Esophagus muscularis mucosa (tissue), 4 donors: ENCODE measurements at regions not wholly inside any gene's neighbourhood (a gene's known extent, or its start where the extent isn't known, plus 50 kb on each side); places are given as distances from the start of the nearest gene placed in this dataset.
"Not testable (repeated sequence)": the region's sequence is repeated elsewhere in the genome, so short reads cannot be mapped to it uniquely, and the experiment has no call there.

ENCODE experiments used
- DNase-seq: peaks from one replicate; pipeline ENCODE4 v3.0.0-alpha.2; 2017; ENCODE audit errors: extremely low spot score
- H3K27ac ChIP-seq, 4 donors: fragments of 200-600 bp; sonication (generic); replicated peaks in 1 of 4; 1 replicate in 3 of 4; 2 replicates in 1 of 4; pipeline ENCODE4 v1.5.1; 2016 to 2019; ENCODE audit warnings: mild to moderate bottlenecking in 1 of 4
- H3K27me3 ChIP-seq, 4 donors: fragments of 200-600 bp; sonication (generic); one replicate each; pipeline versions ENCODE4 v1.5.1 to v1.6.0; 2016 to 2019
- H3K36me3 ChIP-seq, 4 donors: fragments of 200-600 bp; sonication (generic); one replicate each; pipeline ENCODE4 v1.5.1; 2016 to 2019
- H3K4me1 ChIP-seq, 4 donors: fragments of 200-600 bp; sonication (generic); one replicate each; pipeline ENCODE4 v1.5.1; 2016 to 2019
- H3K4me3 ChIP-seq, 4 donors: fragments of 200-600 bp; sonication (generic); 1 replicate in 2 of 4; 2 replicates in 2 of 4; pipeline ENCODE4 v1.5.1; 2016 to 2019; ENCODE audit warnings: mild to moderate bottlenecking in 4 of 4, moderate library complexity in 1 of 4
- H3K9me3 ChIP-seq, 4 donors: fragments of 200-600 bp; sonication (generic); 1 replicate in 3 of 4; 2 replicates in 1 of 4; pipeline ENCODE4 v1.5.1; 2016 to 2019
- EP300 ChIP-seq: sonication (generic); formaldehyde crosslinking; IDR thresholded peaks from one replicate; pipeline ENCODE4 v1.6.1; 2017; ENCODE audit warnings: antibody characterized with exemption
- POLR2A ChIP-seq: fragments of 450-650 bp; IDR thresholded peaks from one replicate; pipeline ENCODE4 v1.6.1; 2017; ENCODE audit warnings: antibody characterized with exemption, moderate library complexity, mild to moderate bottlenecking, low read depth
- POLR2AphosphoS5 ChIP-seq, 2 donors: sonication (generic); formaldehyde crosslinking; IDR thresholded peaks; one replicate each; pipeline ENCODE4 v1.6.1; 2017; ENCODE audit warnings: antibody characterized with exemption in 2 of 2
- WGBS: methylation state at CpG from one replicate; pipeline ENCODE4 v1.1.5; 2018; 5-methylcytosine and 5-hydroxymethylcytosine counted together
- intact Hi-C: fragments of 100-400 bp; cut with DNase I; formaldehyde crosslinking; loops from one replicate; pipeline ENCODE4 v1.15.1; 2023
- TF ChIP-seq, protein P1 (sequence below), 3 experiments: fragments of 200-600 bp in 2 of 3; fragments of 450-650 bp in 1 of 3; sonication (generic) in 2 of 3; IDR thresholded peaks; one replicate each; pipeline ENCODE4 v1.5.1; 2017 to 2019; ENCODE audit warnings: antibody characterized with exemption in 3 of 3, mild to moderate bottlenecking in 2 of 3, moderate library complexity in 1 of 3

DNA sequence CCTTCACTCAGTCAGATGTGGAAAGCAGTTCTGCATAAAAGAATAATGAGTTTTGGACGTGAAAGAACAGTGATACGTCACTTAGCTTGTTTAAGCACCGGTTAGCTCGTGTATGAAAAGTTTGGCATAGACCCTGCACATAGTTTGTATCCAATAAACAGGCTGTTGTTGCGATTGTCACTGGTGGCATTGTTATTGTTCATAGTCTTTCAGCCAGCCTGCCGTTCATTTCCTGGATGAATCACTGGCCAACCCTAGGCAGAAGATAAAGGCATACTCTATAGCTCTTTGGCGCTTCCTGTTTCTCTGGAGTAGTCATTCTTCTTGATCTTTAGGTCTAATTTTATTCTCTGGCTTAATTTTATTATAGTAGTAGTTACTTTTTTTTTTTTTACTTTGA, 57.8 kb upstream of the ANKRD30A start:
- WGBS: 83% methylated on average over 7 of the region's 7 CpGs
- no peak overlapping the region for H3K27ac ChIP-seq
- intact Hi-C loops: no loop called here
- DNase-seq: no peak
- H3K4me3 ChIP-seq: no peak overlapping the region
- no peaks in the 10 kb centered on the region for H3K4me1 ChIP-seq
- no peaks in the 10 kb centered on the region for H3K36me3 ChIP-seq
- no peaks in the 10 kb centered on the region for H3K9me3 ChIP-seq
- no peak for TF ChIP-seq EP300
- no peak for TF ChIP-seq POLR2AphosphoS5 (IDR thresholded peaks at IDR 0.05)
- TF ChIP-seq, protein P1, sequence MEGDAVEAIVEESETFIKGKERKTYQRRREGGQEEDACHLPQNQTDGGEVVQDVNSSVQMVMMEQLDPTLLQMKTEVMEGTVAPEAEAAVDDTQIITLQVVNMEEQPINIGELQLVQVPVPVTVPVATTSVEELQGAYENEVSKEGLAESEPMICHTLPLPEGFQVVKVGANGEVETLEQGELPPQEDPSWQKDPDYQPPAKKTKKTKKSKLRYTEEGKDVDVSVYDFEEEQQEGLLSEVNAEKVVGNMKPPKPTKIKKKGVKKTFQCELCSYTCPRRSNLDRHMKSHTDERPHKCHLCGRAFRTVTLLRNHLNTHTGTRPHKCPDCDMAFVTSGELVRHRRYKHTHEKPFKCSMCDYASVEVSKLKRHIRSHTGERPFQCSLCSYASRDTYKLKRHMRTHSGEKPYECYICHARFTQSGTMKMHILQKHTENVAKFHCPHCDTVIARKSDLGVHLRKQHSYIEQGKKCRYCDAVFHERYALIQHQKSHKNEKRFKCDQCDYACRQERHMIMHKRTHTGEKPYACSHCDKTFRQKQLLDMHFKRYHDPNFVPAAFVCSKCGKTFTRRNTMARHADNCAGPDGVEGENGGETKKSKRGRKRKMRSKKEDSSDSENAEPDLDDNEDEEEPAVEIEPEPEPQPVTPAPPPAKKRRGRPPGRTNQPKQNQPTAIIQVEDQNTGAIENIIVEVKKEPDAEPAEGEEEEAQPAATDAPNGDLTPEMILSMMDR (IDR thresholded peaks at IDR 0.05): no peak
- TF ChIP-seq POLR2A: no peak
- H3K27me3 ChIP-seq: no peaks in the 10 kb centered on the region

DNA sequence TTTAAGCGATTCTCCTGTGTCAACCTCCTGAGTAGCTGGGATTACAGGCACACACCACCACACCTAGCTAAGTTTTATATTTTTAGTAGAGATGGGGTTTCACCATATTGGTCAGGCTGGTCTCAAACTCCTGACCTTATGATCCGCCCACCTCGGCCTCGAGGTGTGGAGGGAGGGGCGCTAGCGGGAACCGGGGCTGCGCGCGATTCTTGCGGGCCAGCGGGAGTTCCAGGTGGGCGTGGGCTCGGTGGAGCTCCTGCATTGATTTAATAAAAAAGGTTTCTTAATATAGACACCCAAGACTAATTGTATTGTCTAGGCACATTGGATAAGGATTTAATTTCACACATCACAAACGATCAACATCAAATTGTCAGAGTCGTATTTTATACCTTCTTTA, 63.1 kb upstream of the ANKRD30A start:
- H3K4me1 ChIP-seq, H3K9me3 ChIP-seq, H3K27ac ChIP-seq, H3K36me3 ChIP-seq, H3K4me3 ChIP-seq, DNase-seq, H3K27me3 ChIP-seq, intact Hi-C loops: not testable (repeated sequence)
- WGBS: 88% methylated on average over 16 of the region's 16 CpGs

DNA sequence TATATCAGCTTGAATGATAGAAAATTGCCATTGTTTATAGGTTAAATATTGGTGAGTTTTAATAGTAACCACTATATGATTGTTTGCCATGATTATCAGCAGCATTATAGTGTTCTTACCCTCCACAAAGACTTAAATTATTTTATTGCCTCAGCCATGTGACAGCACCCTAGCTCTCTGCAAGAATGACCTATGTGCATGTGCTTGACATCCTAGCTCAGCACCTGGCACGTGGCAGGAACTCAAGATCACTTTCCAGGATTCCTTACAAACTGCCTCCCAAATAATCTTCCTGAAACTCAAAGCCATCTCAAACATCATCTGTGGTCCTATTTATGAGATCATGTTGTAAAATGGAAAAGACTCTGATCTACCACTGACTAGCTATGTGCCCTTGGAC, 68.1 kb upstream of the ANKRD30A start:
- intact Hi-C loops: no loop called here
- Histone ChIP-seq H3K27ac (no peak overlapping the region), H3K4me3 (no peak overlapping the region), H3K36me3 (no peaks in the 10 kb centered on the region), H3K9me3 (no peaks in the 10 kb centered on the region), H3K27me3 (peaks cover 0 to 10% (median 0%) of the 10 kb centered on the region in 4 donors), H3K4me1 (no peaks in the 10 kb centered on the region)
- DNase-seq: no peak
- TF ChIP-seq, protein P1 (IDR thresholded peaks at IDR 0.05): no peak
- no peak for TF ChIP-seq POLR2AphosphoS5 (IDR thresholded peaks at IDR 0.05)
- TF ChIP-seq POLR2A: no peak
- TF ChIP-seq EP300: no peak
- 14% methylated on average over 1 of the region's 1 CpG for WGBS

DNA sequence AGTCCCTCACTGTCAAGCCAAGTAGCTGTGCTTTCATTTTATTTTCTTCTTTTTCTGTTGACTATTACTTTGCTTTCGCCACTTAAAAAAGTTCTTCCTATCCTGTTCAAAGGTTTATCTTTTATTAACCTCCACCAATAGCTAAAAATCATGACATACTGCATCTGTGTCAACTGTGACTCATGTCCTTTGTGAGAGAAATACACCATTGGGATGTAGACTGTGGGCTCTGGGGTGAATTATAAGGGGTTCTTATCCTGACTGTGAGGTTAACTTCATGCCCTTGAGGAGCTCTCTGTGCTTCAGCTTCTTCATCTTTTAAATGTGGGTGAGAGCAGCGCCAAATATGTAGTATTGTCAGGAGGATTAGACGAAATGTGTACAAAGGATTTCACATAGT, 71.9 kb upstream of the ANKRD30A start:
- Histone ChIP-seq H3K4me3 (no peak overlapping the region), H3K9me3 (peaks cover 0 to 13% (median 2%) of the 10 kb centered on the region in 4 donors), H3K27me3 (peaks cover 0 to 20% (median 0%) of the 10 kb centered on the region in 4 donors), H3K36me3 (no peaks in the 10 kb centered on the region), H3K4me1 (no peaks in the 10 kb centered on the region), H3K27ac (no peak overlapping the region)
- no peak for DNase-seq
- WGBS: 68% methylated on average over 3 of the region's 3 CpGs
- intact Hi-C loops: no loop called here
- TF ChIP-seq, protein P1 (IDR thresholded peaks at IDR 0.05): no peak
- TF ChIP-seq POLR2AphosphoS5 (IDR thresholded peaks at IDR 0.05) (no peak), EP300 (no peak)

DNA sequence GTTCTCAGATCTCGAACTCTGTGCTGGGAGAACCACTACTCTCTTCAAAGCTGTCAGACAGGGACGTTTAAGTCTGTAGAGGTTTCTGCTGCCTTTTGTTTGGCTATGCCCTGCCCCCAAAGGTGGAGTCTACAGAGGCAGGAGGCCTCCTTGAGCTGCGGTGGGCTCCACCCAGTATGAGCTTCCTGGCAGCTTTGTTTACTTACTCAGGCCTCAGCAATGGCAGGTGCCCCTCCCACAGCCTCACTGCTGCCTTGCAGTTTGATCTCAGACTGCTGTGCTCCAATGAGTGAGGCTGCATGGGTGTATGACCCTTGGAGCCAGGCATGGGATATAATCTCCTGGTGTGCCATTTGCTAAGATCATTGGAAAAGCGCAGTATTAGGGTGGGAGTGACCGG, 75.4 kb upstream of the ANKRD30A start:
- 83% methylated on average over 4 of the region's 5 CpGs for WGBS

DNA sequence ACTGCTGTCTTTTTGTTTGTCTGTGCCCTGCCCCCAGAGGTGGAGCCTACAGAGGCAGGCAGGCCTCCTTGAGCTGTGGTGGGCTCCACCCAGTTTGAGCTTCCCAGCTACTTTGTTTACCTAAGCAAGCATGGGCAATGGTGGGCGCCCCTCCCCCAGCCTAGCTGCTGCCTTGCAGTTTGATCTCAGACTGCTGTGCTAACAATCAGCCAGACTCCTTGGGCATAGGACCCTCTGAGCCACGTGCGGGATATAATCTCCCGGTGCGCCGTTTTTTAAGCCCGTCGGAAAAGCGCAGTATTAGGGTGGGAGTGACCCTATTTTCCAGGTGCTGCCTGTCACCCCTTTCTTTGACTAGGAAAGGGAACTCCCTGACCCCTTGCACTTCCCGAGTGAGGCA, 81.1 kb upstream of the ANKRD30A start:
- H3K27ac ChIP-seq, H3K9me3 ChIP-seq, H3K4me3 ChIP-seq, intact Hi-C loops, DNase-seq, H3K4me1 ChIP-seq, H3K27me3 ChIP-seq, H3K36me3 ChIP-seq: not testable (repeated sequence)
- 84% methylated on average over 10 of the region's 10 CpGs for WGBS

More for the DNA sequence above, 75.4 kb upstream of the ANKRD30A start:
- peaks cover 0 to 13% (median 2%) of the 10 kb centered on the region in 4 donors for H3K9me3 ChIP-seq
- H3K27ac ChIP-seq, H3K4me3 ChIP-seq, DNase-seq, intact Hi-C loops, H3K36me3 ChIP-seq, H3K4me1 ChIP-seq: not testable (repeated sequence)
- peaks cover 0 to 20% (median 0%) of the 10 kb centered on the region in 4 donors for H3K27me3 ChIP-seq
